CD14-positive monocyte (primary cell): ENCODE measurements at regions not wholly inside any gene's neighbourhood (a gene's known extent, or its start where the extent isn't known, plus 50 kb on each side); places are given as distances from the start of the nearest gene placed in this dataset.

Experiments
- DNase-seq, 3 donors: peaks; one replicate each; pipeline ENCODE4 v3.0.0-alpha.2; 2011 to 2022
- H2AFZ ChIP-seq: 2 replicates; pipeline ENCODE4 v1.6.0; 2012; ENCODE audit warnings: mild to moderate bottlenecking, low read depth, low read length, inconsistent platforms; ENCODE audit not compliant: insufficient read depth, poor library complexity, severe bottlenecking
- H3K27ac ChIP-seq, 2 donors: 1 replicate in 1 of 2; 2 replicates in 1 of 2; pipeline ENCODE4 v1.5.1; 2012 to 2013; ENCODE audit warnings: low read length in 2 of 2, control low read depth in 1 of 2, inconsistent platforms in 1 of 2, low read depth in 1 of 2, mild to moderate bottlenecking in 1 of 2
- H3K27me3 ChIP-seq, 2 donors: one replicate each; pipeline versions ENCODE4 v1.6.0 to v1.6.1; 2011 to 2013; ENCODE audit warnings: low read length in 2 of 2; ENCODE audit not compliant: control insufficient read depth in 2 of 2, insufficient read depth in 2 of 2
- H3K36me3 ChIP-seq, 2 donors: replicated peaks in 1 of 2; 1 replicate in 1 of 2; 2 replicates in 1 of 2; pipeline versions ENCODE4 v1.5.1 to v1.6.1; 2012 to 2013; ENCODE audit warnings: low read length in 2 of 2, control low read depth in 1 of 2, inconsistent platforms in 1 of 2, mild to moderate bottlenecking in 1 of 2; ENCODE audit not compliant: insufficient read depth in 2 of 2, control insufficient read depth in 1 of 2
- H3K4me1 ChIP-seq, 2 donors: 1 replicate in 1 of 2; 2 replicates in 1 of 2; pipeline versions ENCODE4 v1.5.1 to v1.6.1; 2012 to 2013; ENCODE audit warnings: low read length in 2 of 2, control low read depth in 1 of 2, inconsistent platforms in 1 of 2, mild to moderate bottlenecking in 1 of 2, moderate library complexity in 1 of 2; ENCODE audit not compliant: insufficient read depth in 2 of 2, control insufficient read depth in 1 of 2
- H3K4me2 ChIP-seq: replicated peaks from 2 replicates; pipeline ENCODE3; 2012; ENCODE audit warnings: low read length, moderate library complexity, mild to moderate bottlenecking; ENCODE audit not compliant: poor library complexity, severe bottlenecking; ENCODE audit errors: extremely low read depth
- H3K4me3 ChIP-seq, 3 experiments: fragments of 200-600 bp in 1 of 3; sonication (generic) in 1 of 3; replicated peaks in 1 of 3; 1 replicate in 2 of 3; 2 replicates in 1 of 3; pipeline ENCODE4 v1.5.1; 2011 to 2013; ENCODE audit warnings: low read length in 3 of 3, mild to moderate bottlenecking in 3 of 3, control low read depth in 2 of 3, low read depth in 2 of 3, inconsistent platforms in 1 of 3, moderate library complexity in 1 of 3
- H3K79me2 ChIP-seq: 2 replicates; pipeline ENCODE4 v1.6.0; 2012; ENCODE audit warnings: mild to moderate bottlenecking, control low read depth, inconsistent platforms, low read length, moderate library complexity; ENCODE audit not compliant: insufficient read depth
- H3K9ac ChIP-seq: 2 replicates; pipeline ENCODE4 v1.6.0; 2017; ENCODE audit warnings: low read length, mild to moderate bottlenecking; ENCODE audit not compliant: insufficient read depth, poor library complexity, severe bottlenecking
- H3K9me3 ChIP-seq, 2 donors: replicated peaks in 1 of 2; 1 replicate in 1 of 2; 2 replicates in 1 of 2; pipeline versions ENCODE4 v1.5.1 to v1.6.1; 2012 to 2013; ENCODE audit warnings: low read length in 2 of 2, control low read depth in 1 of 2; ENCODE audit not compliant: control insufficient read depth in 1 of 2, insufficient read depth in 1 of 2
- H4K20me1 ChIP-seq: 2 replicates; pipeline ENCODE4 v1.6.0; 2012; ENCODE audit warnings: mild to moderate bottlenecking, low read length, control low read depth, moderate library complexity; ENCODE audit not compliant: insufficient read depth
- H3K27ac Mint-ChIP-seq, 7 donors: one replicate each; pipeline ENCODE4 v1.8.0; 2020; ENCODE audit warnings: mild to moderate bottlenecking in 7 of 7, mixed read lengths in 7 of 7, moderate library complexity in 6 of 7, inconsistent platforms in 2 of 7
- H3K27me3 Mint-ChIP-seq, 3 donors: one replicate each; pipeline ENCODE4 v1.8.0; 2021 to 2022; ENCODE audit warnings: low read depth in 3 of 3, mild to moderate bottlenecking in 3 of 3, mixed read lengths in 3 of 3, moderate library complexity in 3 of 3, inconsistent platforms in 1 of 3
- H3K36me3 Mint-ChIP-seq, 2 donors: one replicate each; pipeline ENCODE4 v1.8.0; 2020; ENCODE audit warnings: mixed read lengths in 2 of 2, inconsistent platforms in 1 of 2, mild to moderate bottlenecking in 1 of 2
- H3K4me1 Mint-ChIP-seq: one replicate; pipeline ENCODE4 v1.8.0; 2020; ENCODE audit warnings: mild to moderate bottlenecking, mixed read lengths
- H3K4me3 Mint-ChIP-seq, 2 donors: one replicate each; pipeline ENCODE4 v1.8.0; 2020; ENCODE audit warnings: mild to moderate bottlenecking in 2 of 2, mixed read lengths in 2 of 2, moderate library complexity in 1 of 2
- H3K9me3 Mint-ChIP-seq, 7 donors: one replicate each; pipeline ENCODE4 v1.8.0; 2020 to 2022; ENCODE audit warnings: mixed read lengths in 7 of 7, mild to moderate bottlenecking in 6 of 7, moderate library complexity in 6 of 7, inconsistent platforms in 2 of 7
- WGBS: methylation state at CpG from one replicate; pipeline ENCODE4 v1.1.5; 2013; ENCODE audit warnings: missing lambda C conversion rate; ENCODE audit not compliant: insufficient coverage; 5-methylcytosine and 5-hydroxymethylcytosine counted together
- intact Hi-C, 2 donors: fragments of 100-400 bp; cut with micrococcal nuclease; formaldehyde crosslinking; loops; one replicate each; pipeline versions ENCODE4 v1.15.0 to v1.15.1; 2023
- TF ChIP-seq, protein P1 (sequence below): fragments of 200-600 bp; IDR thresholded peaks from one replicate; pipeline ENCODE4 v1.8.0; 2022; ENCODE audit warnings: antibody characterized with exemption, mild to moderate bottlenecking

DNA sequence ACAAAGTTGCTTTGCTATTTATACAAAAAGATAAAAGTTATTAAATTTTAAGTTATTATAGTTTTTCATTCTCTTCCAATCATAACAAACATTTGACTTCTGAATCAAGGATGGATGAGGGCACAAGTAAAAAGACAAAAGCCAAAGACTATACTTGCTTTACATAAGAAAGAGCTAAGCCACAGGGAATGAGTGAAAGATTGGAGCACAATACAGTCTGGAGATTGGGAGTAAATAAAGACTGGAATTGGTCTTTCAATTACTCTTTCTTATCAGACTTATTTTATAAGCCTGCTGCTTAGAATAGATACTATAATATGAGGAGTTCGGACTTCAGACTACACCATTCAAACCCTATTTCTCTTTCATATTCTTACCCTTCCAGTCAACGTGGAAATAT lies 1874.1 kb upstream of the PRR20A start:
- Histone ChIP-seq H3K9me3 (no peaks in the 10 kb centered on the region), H3K79me2 (no peaks in the 10 kb centered on the region), H2AFZ (no peak overlapping the region), H3K36me3 (no peaks in the 10 kb centered on the region), H3K27ac (no peak overlapping the region), H3K4me3 (no peak overlapping the region), H3K4me1 (no peaks in the 10 kb centered on the region), H3K9ac (no peak overlapping the region), H4K20me1 (no peaks in the 10 kb centered on the region), H3K4me2 (no peak overlapping the region), H3K27me3 (no peaks in the 10 kb centered on the region)
- intact Hi-C loops = no loop called here
- Mint-ChIP-seq H3K9me3 (peaks cover 0 to 3% (median 0%) of the 10 kb centered on the region in 7 donors), H3K4me1 (no peaks in the 10 kb centered on the region), H3K27me3 (no peaks in the 10 kb centered on the region), H3K27ac (no peak overlapping the region), H3K36me3 (no peaks in the 10 kb centered on the region), H3K4me3 (no peak overlapping the region)
- TF ChIP-seq, protein P1, sequence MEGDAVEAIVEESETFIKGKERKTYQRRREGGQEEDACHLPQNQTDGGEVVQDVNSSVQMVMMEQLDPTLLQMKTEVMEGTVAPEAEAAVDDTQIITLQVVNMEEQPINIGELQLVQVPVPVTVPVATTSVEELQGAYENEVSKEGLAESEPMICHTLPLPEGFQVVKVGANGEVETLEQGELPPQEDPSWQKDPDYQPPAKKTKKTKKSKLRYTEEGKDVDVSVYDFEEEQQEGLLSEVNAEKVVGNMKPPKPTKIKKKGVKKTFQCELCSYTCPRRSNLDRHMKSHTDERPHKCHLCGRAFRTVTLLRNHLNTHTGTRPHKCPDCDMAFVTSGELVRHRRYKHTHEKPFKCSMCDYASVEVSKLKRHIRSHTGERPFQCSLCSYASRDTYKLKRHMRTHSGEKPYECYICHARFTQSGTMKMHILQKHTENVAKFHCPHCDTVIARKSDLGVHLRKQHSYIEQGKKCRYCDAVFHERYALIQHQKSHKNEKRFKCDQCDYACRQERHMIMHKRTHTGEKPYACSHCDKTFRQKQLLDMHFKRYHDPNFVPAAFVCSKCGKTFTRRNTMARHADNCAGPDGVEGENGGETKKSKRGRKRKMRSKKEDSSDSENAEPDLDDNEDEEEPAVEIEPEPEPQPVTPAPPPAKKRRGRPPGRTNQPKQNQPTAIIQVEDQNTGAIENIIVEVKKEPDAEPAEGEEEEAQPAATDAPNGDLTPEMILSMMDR = no peak
- WGBS = no CpG with 5 or more reads among the region's 2 CpGs
- no peak for DNase-seq

DNA sequence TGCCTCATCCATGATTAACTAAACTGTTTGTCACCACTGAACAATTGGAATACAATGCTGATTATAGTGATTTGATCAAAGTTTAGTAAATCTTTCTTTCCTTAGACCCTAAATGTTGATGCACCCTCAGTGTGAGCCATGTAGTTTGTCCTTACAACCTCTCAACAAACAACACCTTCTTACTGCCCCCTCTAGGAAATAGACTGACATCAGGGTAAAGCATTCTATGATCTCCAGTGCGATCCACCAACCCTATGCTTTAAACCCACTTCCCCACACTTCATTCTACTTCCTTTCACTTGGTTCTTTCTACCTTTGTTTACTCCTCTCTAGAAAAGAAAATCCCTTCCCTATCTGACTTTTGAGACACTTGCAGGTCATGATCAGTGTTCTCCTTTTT lies 1842.5 kb upstream of the PRR20A start:
- Histone ChIP-seq H3K4me1 (no peaks in the 10 kb centered on the region), H3K4me2 (no peak overlapping the region), H2AFZ (no peak overlapping the region), H3K27me3 (no peaks in the 10 kb centered on the region), H3K27ac (no peak overlapping the region), H3K9me3 (peaks cover 6 to 7% of the 10 kb centered on the region in 2 donors), H3K9ac (no peak overlapping the region), H4K20me1 (no peaks in the 10 kb centered on the region), H3K79me2 (no peaks in the 10 kb centered on the region), H3K4me3 (no peak overlapping the region), H3K36me3 (no peaks in the 10 kb centered on the region)
- H3K9me3 Mint-ChIP-seq = peaks cover 0 to 8% (median 0%) of the 10 kb centered on the region in 7 donors
- no peaks in the 10 kb centered on the region for H3K4me1 Mint-ChIP-seq
- H3K36me3 Mint-ChIP-seq = no peaks in the 10 kb centered on the region
- 90% methylated on average over 1 of the region's 1 CpG for WGBS
- DNase-seq = no peak
- TF ChIP-seq, protein P1 = no peak
- H3K27me3 Mint-ChIP-seq = no peaks in the 10 kb centered on the region
- no peak overlapping the region for H3K4me3 Mint-ChIP-seq
- H3K27ac Mint-ChIP-seq = no peak overlapping the region
- intact Hi-C loops = no loop called here
